ENCODE measurements at regions not wholly inside any gene's neighbourhood (a gene's known extent, or its start where the extent isn't known, plus 50 kb on each side); places are given as distances from the start of the nearest gene placed in this dataset.

- DNase-seq (ENCODE audit: low read depth), result no peak
Observed at GRCh38 chr16:79369796-79370195, 230.7 kb downstream of the MAF start.

- no peak for DNase-seq (ENCODE audit: low read depth)
Observed at GRCh38 chr16:79367822-79368221, 232.7 kb downstream of the MAF start.

- DNase-seq (ENCODE audit: low read depth), result no peak
Observed at GRCh38 chr16:79366635-79367034, 233.9 kb downstream of the MAF start.

GRCh38 chr16:79365702-79366101 is 234.8 kb downstream of the MAF start:
- DNase-seq (ENCODE audit: low read depth), result no peak

GRCh38 chr16:79363484-79363883 is 237.1 kb downstream of the MAF start:
- DNase-seq (ENCODE audit: low read depth), result no peak

DNA sequence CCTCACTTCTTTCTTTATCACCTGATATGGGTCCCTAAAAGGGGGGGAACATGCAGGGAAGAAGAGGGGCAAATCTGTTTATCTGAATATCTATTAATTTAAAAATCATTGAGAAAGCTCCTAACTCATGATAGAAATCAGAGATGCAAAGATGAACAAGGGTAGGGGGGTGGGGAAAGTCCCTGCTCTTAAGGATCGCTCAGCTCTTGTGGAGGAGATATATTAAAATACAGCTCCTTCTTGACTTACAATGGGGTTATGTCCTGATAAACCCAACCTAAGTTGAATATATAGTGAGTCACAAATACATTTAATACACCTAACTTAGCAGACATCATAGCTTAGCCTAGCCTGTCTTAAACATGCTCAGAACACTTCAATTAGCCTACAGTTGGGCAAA is 237.5 kb downstream of the MAF start:
- no peak for DNase-seq (ENCODE audit: low read depth)

- no peak for DNase-seq (ENCODE audit: low read depth)
Observed at GRCh38 chr16:79362300-79362970, 238.1 kb downstream of the MAF start.

DNA sequence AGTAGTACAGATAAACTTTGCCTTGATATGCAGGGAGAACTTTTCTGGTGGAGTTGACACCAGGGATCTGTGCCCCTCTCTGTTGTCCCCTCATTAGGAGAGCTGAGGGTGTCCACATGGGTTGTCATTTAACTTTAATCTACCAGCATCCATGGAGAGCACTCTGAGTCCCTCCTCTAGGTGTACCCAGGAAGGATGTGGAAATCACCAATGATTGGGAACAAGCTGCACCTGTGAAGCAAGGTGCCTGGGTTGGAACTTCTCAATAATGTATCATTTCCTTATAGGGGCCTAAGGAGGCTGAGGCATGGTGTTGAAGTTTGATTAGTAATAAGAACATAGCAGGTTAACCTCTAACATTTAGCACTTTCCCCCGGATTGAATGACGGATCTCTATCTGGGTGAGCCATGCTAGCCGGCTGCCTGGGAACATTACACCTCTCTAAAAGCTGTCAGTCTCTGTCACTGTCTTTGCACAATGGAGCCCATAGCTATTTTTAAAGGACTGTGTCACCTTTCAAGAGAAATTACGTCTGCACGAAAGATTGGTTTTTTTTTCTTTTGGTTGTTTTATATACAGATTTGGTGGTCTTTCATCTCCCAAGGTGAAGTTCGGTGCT is 239.3 kb downstream of the MAF start:
- no peak for DNase-seq (ENCODE audit: low read depth)

DNA sequence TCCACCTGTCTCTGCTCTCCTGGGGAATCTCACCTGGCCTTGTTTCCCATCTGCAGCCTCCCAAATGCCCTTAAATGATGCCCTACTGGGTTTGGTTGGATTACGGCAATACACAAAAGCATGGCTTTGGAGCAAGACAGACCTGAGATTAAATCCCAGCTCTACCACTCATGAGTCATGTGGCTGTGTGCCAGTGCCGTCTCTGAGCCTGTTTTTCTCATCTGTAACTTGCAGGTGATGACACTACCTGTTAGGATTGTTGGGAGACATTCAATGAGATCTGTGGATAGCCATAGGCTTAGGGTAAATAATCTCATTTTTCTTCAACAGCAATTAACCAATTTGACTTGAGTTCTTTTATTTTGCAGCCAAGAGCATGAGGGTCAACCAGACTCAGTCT is 240.3 kb downstream of the MAF start:
- no peak for DNase-seq (ENCODE audit: low read depth)

DNA sequence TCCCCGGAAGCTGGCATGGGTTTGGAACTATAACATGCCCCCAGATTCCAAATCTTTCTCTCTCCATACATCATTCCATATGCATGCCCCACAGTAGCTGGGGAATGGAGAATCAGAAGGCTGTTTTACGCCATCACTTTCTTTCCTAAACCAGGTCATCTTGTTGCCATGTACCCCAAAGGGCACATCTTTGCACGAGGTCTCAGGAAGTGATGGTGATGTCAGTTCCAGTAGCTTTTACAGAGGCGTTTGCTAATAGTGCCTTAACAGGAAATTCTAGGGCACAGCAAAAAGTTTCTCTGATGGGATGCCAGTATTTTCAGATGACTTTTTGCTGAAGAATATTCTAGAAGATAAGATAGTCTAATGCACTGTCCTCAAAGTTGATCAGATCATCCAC is 241.5 kb downstream of the MAF start:
- DNase-seq (ENCODE audit: low read depth), result no peak

- DNase-seq (ENCODE audit: low read depth), result no peak
Observed at GRCh38 chr16:79358188-79358587, 242.3 kb downstream of the MAF start.

GRCh38 chr16:79355600-79356358 is 244.8 kb downstream of the MAF start:
- no peak for DNase-seq (ENCODE audit: low read depth)

DNA sequence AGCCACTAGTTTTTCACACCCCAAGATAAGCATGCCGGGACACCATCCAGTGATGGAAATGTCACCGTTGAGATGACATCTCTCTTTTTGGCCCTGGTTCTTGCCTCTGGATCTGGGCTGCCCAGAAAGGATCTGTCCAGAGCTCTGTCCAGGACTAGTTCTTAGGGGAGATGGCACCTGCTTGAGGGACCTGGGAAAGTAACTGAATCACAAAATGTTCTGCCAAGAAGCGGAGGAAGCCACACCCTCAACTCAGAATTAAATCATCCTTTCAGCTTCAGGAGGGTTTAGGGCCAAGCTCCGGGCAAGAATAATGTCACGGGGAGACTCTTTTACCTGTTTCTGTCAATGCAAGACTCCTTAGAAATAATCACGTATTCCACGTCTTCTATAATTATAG is 248.6 kb downstream of the MAF start:
- no peak for DNase-seq (ENCODE audit: low read depth)

- no peak for DNase-seq (ENCODE audit: low read depth)
Observed at GRCh38 chr16:79349803-79350202, 250.7 kb downstream of the MAF start.

DNA sequence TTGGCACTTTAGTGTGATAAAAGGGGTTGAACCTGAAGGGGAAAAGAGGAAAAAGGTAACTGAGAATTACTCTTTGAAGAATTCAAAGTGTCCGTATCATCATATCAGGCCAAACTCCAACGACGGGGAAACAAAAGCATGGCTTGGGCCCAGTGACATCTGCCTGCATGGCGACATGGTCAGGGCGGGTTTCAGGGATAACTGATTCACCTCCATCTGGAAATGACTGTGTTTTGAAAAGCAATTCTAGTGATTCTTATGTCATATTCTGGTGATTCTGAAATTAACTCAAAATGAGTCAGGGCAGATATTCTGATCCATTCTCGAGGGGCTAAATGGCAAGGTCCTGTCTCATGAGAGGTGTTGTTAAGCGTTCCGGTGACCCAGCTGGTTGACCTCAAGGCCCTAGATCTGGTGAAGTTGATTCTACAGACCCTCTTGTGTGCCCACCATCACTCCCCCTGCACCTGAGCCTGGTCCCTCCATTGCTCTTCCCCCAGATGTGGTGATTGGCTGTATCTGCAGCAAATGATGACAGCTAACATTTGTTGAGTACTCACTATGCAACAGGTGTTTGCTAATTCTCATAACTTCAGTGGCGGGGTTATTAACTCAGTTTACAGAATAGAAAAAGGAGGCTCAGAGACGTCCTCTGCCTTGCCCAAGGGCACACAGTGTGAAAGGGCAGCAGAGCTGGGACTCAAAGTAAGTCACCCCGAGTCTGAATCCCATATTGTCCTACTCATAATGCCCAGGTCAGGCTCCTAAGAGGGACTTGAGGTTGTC is 251.8 kb downstream of the MAF start:
- DNase-seq (ENCODE audit: low read depth), result no peak

- no peak for DNase-seq (ENCODE audit: low read depth)
Observed at GRCh38 chr16:79347277-79347676, 253.3 kb downstream of the MAF start.

DNA sequence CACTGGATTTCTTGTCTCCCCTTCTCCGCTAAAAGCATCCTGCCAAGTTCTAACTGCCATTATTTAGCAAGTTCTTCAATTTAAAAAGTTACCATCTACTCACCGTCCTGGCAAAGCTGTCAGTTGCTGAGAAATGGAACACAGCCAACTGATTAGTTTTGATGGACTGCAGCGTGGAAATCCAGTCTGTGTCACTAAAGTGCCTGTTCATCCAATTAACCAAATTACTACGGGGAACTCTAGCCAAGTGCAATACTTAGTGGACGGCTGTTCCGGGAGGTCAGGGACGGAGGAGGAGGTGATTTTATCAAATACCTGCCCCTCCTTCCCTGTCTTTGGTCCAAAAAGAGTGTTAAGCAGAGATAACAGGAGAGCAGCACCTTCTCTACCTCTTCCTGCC is 260.7 kb downstream of the MAF start:
- DNase-seq (ENCODE audit: low read depth), result no peak

GRCh38 chr16:79337906-79338305 is 262.6 kb downstream of the MAF start:
- DNase-seq (ENCODE audit: low read depth), result no peak

GRCh38 chr16:79336437-79337229 is 263.9 kb downstream of the MAF start:
- DNase-seq (ENCODE audit: low read depth), result no peak

- no peak for DNase-seq (ENCODE audit: low read depth)
Observed at GRCh38 chr16:79334127-79334526, 266.4 kb downstream of the MAF start.

GRCh38 chr16:79331066-79331465 is 269.5 kb downstream of the MAF start:
- no peak for DNase-seq (ENCODE audit: low read depth)

- no peak for DNase-seq (ENCODE audit: low read depth)
Observed at GRCh38 chr16:79329967-79330366, 270.6 kb downstream of the MAF start.
